ELF-1 (cell line): ENCODE measurements at regions not wholly inside any gene's neighbourhood (a gene's known extent, or its start where the extent isn't known, plus 50 kb on each side); places are given as distances from the start of the nearest gene placed in this dataset.

ENCODE experiments used
- DNase-seq: peaks from one replicate; pipeline ENCODE4 v3.0.0-alpha.2; 2016; ENCODE audit warnings: low read depth, low spot score

DNA sequence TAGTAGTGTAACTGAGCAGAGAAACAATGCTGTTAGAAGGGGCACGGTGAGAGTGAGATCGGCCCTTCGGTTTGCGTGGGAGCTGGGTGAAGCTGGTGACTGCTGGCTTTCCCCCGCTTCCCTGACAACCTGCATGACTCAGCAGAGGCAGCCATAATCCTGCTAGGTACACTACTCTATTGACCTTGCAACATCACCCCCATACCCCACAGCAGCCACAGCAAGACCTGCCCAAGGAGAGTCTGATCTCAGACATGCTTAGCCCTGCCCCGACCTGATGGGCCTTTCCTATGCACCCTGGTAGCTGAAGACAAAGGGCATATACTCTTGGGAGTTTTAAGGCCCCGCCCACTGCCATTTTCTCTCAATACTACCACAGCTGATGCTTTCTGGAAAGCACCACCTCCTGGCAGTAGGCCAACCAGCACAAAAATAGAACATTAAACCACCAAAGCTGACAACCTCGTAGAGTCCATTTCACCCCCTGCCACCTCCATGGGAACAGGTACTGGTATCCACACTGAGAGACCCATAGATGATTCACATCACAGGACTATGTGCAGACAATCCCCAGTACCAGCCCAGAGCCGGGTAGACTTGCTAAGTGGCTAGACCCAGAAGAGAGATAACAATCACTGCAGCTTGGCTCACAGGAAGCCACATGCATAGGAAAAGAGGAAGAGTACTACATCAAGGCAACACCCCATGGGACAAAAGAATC lies 75.9 kb upstream of the RGS6 start:
- DNase-seq: no peak

DNA sequence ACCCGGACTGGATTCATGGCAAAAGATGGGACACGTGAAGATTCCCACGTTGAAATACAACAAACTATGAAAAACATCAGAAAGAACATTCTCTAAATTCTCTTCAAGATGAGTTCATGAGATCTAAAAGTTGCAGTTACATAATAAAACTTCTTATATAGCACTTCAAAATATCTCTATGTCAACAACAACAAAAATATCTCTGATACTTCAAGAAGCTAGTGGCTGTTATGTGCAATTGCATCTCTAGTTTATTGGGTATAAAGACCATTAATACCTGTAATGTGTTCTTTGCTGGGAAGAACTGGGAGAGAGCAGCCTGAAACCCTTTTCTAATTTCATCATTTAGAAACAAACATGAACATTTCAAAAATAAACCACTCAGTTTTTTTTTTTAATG lies 69.2 kb upstream of the RGS6 start:
- no peak for DNase-seq

DNA sequence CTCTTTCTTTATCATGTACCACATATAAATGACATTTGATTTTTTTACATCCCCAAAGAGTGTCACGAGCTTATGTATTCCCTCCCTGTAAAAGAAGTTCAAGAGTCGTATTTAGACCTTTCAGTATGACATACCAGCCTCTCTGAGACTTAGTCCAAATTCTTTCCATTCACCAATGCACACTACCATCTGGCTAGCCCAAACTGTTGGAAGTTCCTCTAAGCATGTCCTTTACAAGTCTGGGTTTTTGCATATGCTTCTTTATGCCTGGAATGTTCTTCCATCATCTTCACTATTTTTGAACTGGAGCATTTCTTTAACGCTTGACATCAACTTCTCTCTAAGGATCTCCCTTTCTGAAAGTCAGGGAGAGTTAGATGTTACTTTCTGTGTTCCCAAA lies 68.5 kb upstream of the RGS6 start:
- DNase-seq: no peak
